GM19023 (cell line): ENCODE measurements at regions not wholly inside any gene's neighbourhood (a gene's known extent, or its start where the extent isn't known, plus 50 kb on each side); places are given as distances from the start of the nearest gene placed in this dataset.

ENCODE experiments used
- ATAC-seq: cut with Tn5 transposase; IDR thresholded peaks from one replicate; pipeline ENCODE4 v1.9.1; 2021; ENCODE audit warnings: mild to moderate bottlenecking, moderate library complexity; ENCODE audit not compliant: unreplicated experiment

- no peak for ATAC-seq
Measured at GRCh38 chr2:65711863-65712262, 279.5 kb upstream of the SPRED2 start.

GRCh38 chr2:65710779-65711295, 278.4 kb upstream of the SPRED2 start:
- no peak for ATAC-seq

DNA sequence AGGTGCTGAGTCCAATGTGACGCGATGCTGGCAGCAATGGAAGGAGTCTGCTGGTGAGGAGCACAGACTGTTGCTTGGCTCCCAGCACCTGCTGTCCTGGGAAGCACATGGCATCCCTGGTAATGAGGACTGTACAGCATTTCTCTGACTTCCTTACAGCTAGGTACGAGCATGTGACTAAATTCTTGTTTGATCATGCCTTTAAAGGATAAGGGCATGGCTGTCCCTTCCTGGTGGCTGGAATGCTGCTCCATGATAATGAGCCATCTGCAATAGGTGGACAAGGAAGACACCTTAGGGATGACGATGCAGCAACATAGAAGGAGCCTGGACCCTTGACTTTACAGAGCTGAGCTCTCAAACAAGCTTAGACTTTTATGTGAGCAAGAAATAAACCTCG, 278.0 kb upstream of the SPRED2 start:
- no peak for ATAC-seq

- ATAC-seq: no peak
Measured at GRCh38 chr2:65708086-65708485, 275.7 kb upstream of the SPRED2 start.

DNA sequence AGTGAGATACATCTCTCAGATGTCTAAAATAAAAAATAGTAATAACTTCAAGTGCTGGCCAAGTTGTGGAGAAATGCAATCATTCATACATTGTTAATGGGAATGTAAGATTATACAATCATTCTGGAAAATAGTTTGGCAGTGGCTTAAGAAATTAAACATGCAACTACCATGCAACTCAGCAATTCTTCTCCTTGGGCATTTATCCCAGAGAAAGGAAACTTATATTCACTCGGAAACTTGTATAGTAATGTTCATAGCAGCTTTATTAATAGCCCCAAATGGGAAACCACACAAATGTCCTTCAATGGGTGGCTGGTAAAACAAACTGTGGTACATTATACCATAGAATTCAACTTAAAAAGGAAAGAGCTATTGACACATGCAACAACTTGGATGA, 274.0 kb upstream of the SPRED2 start:
- no peak for ATAC-seq

DNA sequence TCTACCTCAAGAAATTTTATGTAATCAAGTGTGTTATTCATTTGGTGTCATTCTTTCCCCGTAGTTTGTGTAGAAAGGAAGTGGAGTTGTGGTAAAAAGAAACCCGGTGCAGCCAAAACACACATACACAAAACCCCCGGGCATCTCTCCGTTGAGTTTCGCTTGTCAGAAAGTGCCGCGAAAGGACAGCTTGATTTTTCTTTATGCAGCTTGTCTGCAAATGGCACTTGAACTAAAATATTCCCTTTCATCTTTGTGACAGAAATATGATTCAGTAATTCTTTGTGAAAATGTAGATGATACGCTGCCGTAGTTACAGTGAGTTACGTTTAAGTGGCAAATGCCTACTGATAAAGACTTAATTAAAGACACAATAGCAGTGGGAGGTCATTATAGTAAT, 268.8 kb upstream of the SPRED2 start:
- ATAC-seq: no peak

DNA sequence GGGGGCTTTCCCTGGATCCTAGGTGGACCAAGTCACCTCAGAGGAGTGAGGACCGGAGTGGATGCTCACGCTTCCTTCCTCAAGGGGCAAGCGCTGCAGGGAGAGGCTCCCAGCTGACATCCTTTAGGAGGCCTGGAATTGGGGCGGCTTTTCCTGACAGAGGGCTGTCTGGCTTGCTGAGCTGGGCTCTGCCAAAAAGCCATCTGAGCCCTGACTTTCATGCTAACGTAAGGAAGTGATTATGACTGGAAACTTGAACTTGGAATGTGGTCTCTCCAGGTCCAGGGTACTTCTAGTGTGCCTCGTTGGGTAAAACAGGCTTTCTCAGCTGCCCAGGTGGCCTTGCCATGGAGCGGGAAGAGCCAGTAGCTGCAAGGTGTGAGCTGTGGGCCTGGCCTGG, 268.3 kb upstream of the SPRED2 start:
- ATAC-seq: no peak

DNA sequence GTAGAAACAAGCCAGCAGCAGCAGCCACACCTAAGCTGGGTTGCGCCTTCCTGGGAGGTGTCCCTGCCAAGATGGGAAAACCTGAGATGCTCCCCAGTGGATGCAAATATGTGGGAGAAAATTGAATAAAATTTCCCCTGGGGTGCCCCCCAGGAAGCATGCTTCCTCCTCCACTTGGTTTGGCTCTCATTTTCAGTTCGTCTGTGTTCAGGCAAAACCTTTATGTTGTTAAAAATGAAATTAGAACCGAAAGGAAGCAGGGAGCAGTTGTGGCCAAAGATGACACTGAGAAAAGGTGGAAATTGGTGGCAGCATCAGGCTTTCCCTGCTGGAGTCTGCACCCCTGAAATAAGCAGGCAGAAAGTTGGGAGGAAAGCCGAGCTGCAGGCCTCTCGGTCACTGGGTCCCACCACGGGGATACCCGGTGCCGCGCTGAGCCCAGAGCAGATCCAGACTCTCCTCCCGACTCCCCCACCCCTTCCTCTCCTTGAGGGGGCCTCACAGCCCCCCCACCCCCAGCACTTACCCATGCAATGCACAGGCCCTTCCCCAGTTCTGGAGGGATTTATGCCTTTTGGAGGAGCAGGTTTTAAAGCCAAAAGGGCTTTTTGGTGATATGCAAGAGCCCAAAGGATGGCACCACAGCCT, 267.7 kb upstream of the SPRED2 start:
- ATAC-seq: no peak

- ATAC-seq: no peak
Measured at GRCh38 chr2:65691816-65692215, 259.4 kb upstream of the SPRED2 start.

GRCh38 chr2:65688141-65688886, 255.9 kb upstream of the SPRED2 start:
- no peak for ATAC-seq

DNA sequence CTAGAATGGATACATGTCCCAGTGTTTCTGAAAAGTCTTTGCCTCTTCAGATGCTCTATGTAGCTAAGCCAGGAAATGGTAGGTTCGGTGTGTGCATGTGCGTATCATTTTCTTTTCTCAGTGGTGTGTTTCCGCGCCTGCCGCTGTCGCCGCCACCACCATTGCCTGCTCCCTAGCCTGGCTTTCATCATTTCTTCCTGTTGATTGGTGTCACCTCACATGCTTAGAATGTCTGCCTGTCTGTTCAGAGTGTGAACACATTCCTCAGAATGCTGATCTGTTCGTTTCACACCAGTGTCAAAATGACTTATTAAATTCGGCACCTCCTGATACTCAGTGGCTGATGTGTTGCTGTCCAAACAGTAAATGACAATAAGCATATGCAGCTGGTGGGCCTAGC, 255.2 kb upstream of the SPRED2 start:
- no peak for ATAC-seq

GRCh38 chr2:65686928-65687521, 254.6 kb upstream of the SPRED2 start:
- no peak for ATAC-seq

GRCh38 chr2:65681503-65681902, 249.1 kb upstream of the SPRED2 start:
- no peak for ATAC-seq

DNA sequence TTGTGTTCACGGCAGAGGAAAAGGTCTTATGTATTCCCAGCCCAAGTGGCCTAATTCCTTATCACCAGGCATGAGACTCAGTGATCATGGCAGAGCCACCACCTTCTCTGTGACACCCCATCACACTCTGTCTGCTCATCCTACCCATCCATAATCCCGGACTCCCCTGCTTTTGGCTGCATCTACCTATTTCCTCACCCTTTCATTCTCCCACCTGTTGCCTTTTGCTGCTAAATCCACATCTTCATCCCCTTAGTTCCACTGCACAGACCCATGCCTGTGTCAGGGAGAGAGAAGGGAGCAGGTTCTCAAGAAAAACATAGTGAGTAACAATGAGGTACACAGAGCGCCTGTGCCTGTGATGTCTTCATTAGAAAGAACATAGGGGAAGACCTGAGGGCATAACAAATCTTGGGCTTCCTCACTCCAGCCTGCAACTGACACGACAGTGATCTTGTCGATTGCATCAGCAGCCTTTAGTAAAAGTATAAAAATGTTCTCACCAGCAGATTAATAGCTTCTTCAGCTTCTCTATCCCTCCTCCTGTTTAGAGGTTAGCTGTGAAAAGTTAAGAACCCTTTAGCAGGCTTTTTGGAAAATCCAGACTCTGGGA, 246.5 kb upstream of the SPRED2 start:
- ATAC-seq: no peak

- ATAC-seq: no peak
Measured at GRCh38 chr2:65675350-65675749, 243.0 kb upstream of the SPRED2 start.

- ATAC-seq: no peak
Measured at GRCh38 chr2:65671670-65672242, 239.4 kb upstream of the SPRED2 start.

DNA sequence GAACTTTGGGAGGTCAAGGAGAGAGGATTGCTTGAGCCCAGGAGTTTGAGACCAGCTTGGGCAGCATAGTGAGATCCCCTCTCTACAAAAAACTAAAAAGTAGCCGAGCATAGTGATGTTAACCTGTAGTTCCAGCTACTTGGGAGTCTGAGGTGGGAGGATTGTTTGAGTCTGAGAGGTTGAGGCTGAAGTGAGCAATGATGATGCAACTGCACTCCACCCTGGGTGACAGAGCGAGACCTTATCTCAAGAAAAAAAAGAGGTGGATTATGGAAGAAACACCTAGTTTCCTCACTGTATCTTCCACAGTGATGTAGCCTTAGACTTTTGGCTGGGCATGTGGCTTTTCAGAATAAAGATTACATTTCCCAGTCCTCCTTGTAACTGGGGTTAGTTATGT, 237.2 kb upstream of the SPRED2 start:
- no peak for ATAC-seq

DNA sequence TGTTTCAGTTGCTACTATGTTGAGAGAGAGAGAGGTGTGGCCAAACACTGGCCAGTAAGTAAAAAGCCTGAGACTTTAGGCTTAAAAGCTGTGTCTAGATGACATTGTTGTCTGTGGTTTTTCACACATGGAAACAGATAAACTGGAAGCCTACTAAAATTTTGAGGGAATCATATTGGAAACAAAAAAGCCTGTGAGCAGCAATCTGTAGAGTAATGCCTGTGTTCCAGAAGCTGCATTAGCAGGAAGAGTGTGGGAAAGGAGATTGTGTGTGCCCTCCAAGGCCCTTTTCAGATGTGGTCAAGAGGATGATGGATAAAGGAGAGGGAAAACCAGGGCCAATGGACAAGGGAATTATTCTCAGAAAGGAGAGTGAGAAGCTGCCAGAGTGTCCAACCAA, 236.3 kb upstream of the SPRED2 start:
- no peak for ATAC-seq

- peak; percentile 92 for ATAC-seq
Measured at GRCh38 chr2:65666156-65666725, 233.8 kb upstream of the SPRED2 start.

DNA sequence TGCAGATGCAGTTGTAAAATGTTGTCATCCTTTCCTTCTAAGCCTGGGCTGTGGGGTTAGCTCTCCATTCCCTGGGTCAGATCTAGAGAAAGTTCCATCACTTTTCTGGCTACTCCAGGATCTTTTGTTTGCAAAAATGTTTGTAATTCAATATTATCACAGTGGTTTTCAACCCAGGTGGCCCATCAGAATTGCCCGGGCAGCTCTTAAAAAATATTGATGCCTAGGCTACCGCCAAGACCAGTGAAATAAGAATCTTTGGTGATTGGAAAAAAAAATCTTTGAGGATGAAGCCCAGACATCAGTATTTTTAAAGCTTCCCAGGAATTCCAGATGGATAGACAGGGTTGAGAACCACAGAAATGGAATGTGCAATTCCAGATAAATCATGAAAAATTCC, 232.5 kb upstream of the SPRED2 start:
- ATAC-seq: no peak

GRCh38 chr2:65663831-65664407, 231.5 kb upstream of the SPRED2 start:
- ATAC-seq: no peak
